DOHH2 (cell line): ENCODE measurements at regions not wholly inside any gene's neighbourhood (a gene's known extent, or its start where the extent isn't known, plus 50 kb on each side); places are given as distances from the start of the nearest gene placed in this dataset.
A peak's percentile ranks its signal among the peaks of the same experiment; 100 is the strongest.
"Not testable (repeated sequence)": the region's sequence is repeated elsewhere in the genome, so short reads cannot be mapped to it uniquely, and the experiment has no call there.

Experiments used
- H3F3A ChIP-seq: fragments of 200-600 bp; sonication (generic), shearing (Covaris generic); 2 replicates; pipeline ENCODE4 v1.6.0; 2016; ENCODE audit warnings: antibody characterized with exemption, mild to moderate bottlenecking; ENCODE audit not compliant: control insufficient read depth, insufficient read depth
- H3K27ac ChIP-seq: fragments of 200-600 bp; sonication (generic); 2 replicates; pipeline ENCODE4 v1.5.1; 2014; ENCODE audit warnings: low read depth, mild to moderate bottlenecking, low read length, moderate library complexity
- H3K27me3 ChIP-seq: fragments of 200-600 bp; sonication (generic); 2 replicates; pipeline ENCODE4 v1.6.1; 2014; ENCODE audit warnings: mild to moderate bottlenecking, low read length, mixed read lengths; ENCODE audit not compliant: control insufficient read depth
- H3K36me3 ChIP-seq: fragments of 200-600 bp; sonication (generic); 2 replicates; pipeline ENCODE4 v1.6.1; 2014; ENCODE audit warnings: mild to moderate bottlenecking, low read length, moderate library complexity, mixed read lengths; ENCODE audit not compliant: control insufficient read depth
- H3K4me1 ChIP-seq: fragments of 200-600 bp; sonication (generic); 2 replicates; pipeline ENCODE4 v1.6.1; 2014; ENCODE audit warnings: mild to moderate bottlenecking, low read length, mixed read lengths; ENCODE audit not compliant: control insufficient read depth
- H3K4me2 ChIP-seq: fragments of 200-600 bp; sonication (generic); 2 replicates; pipeline ENCODE4 v1.6.0; 2014; ENCODE audit warnings: mild to moderate bottlenecking, low read length, moderate library complexity
- H3K4me3 ChIP-seq: fragments of 200-600 bp; sonication (generic); 2 replicates; pipeline ENCODE4 v1.5.1; 2014; ENCODE audit warnings: mild to moderate bottlenecking, low read length, mixed read lengths
- H3K79me2 ChIP-seq: fragments of 200-600 bp; sonication (generic); 2 replicates; pipeline ENCODE4 v1.6.1; 2014; ENCODE audit warnings: mild to moderate bottlenecking, low read length, mixed read lengths; ENCODE audit not compliant: control insufficient read depth
- H3K9me2 ChIP-seq: fragments of 200-600 bp; sonication (generic); replicated peaks from 2 replicates; pipeline ENCODE4 v1.6.1; 2014; ENCODE audit warnings: mild to moderate bottlenecking, low read length, mixed read lengths; ENCODE audit not compliant: control insufficient read depth
- H3K9me3 ChIP-seq: fragments of 200-600 bp; sonication (generic); 2 replicates; pipeline ENCODE4 v1.6.1; 2014; ENCODE audit warnings: antibody characterized with exemption, low read length, mixed read lengths; ENCODE audit not compliant: control insufficient read depth, insufficient read depth
- H4K20me1 ChIP-seq: fragments of 200-600 bp; sonication (generic); 2 replicates; pipeline ENCODE4 v1.6.0; 2014; ENCODE audit warnings: low read depth, mild to moderate bottlenecking, antibody characterized with exemption, low read length, moderate library complexity; ENCODE audit not compliant: control insufficient read depth, insufficient read depth
- EZH2phosphoT487 ChIP-seq: fragments of 200-600 bp; sonication (generic); IDR thresholded peaks from 2 replicates; pipeline ENCODE4 v1.6.1; 2017; ENCODE audit warnings: borderline replicate concordance, mild to moderate bottlenecking, antibody characterized with exemption, low read length, moderate library complexity, mixed read lengths
- TF ChIP-seq, protein P1 (sequence below): fragments of 200-600 bp; sonication (generic); IDR thresholded peaks from one replicate; pipeline ENCODE4 v1.5.1; 2014; ENCODE audit warnings: antibody characterized with exemption, mild to moderate bottlenecking, low read depth, low read length; ENCODE audit not compliant: poor library complexity, severe bottlenecking

DNA sequence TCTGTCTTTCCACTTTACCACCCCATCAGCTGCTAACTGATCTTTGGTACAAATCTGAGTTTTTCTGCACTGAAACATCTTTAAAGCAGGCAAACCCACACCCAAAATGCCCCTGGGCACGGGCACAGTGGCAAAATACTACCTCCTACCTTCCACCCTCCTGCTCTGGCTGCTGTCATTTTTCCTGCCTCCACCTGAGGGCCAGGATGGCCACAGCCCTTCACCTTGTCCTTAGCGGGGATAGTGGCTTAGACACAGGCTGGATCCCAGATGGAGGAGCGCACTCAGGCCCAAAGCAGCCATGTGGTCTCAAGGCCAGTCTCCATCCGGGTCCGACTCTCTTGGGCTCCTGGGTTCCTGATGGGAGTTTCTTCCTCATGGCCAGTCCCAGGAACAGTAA, 98.3 kb downstream of the HIF1AN start:
- Histone ChIP-seq H3K9me3 (no peaks in the 10 kb centered on the region), H3K4me3 (no peak overlapping the region), H3K27ac (no peak overlapping the region), H3K79me2 (no peaks in the 10 kb centered on the region), H3K27me3 (peaks cover 26% of the 10 kb centered on the region), H3K4me1 (no peaks in the 10 kb centered on the region), H3F3A (no peaks in the 10 kb centered on the region), H3K36me3 (no peaks in the 10 kb centered on the region), H3K4me2 (no peak overlapping the region), H3K9me2 (no peaks in the 10 kb centered on the region), H4K20me1 (no peaks in the 10 kb centered on the region)
- TF ChIP-seq, protein P1, sequence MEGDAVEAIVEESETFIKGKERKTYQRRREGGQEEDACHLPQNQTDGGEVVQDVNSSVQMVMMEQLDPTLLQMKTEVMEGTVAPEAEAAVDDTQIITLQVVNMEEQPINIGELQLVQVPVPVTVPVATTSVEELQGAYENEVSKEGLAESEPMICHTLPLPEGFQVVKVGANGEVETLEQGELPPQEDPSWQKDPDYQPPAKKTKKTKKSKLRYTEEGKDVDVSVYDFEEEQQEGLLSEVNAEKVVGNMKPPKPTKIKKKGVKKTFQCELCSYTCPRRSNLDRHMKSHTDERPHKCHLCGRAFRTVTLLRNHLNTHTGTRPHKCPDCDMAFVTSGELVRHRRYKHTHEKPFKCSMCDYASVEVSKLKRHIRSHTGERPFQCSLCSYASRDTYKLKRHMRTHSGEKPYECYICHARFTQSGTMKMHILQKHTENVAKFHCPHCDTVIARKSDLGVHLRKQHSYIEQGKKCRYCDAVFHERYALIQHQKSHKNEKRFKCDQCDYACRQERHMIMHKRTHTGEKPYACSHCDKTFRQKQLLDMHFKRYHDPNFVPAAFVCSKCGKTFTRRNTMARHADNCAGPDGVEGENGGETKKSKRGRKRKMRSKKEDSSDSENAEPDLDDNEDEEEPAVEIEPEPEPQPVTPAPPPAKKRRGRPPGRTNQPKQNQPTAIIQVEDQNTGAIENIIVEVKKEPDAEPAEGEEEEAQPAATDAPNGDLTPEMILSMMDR, result no peak
- TF ChIP-seq EZH2phosphoT487, result no peak

DNA sequence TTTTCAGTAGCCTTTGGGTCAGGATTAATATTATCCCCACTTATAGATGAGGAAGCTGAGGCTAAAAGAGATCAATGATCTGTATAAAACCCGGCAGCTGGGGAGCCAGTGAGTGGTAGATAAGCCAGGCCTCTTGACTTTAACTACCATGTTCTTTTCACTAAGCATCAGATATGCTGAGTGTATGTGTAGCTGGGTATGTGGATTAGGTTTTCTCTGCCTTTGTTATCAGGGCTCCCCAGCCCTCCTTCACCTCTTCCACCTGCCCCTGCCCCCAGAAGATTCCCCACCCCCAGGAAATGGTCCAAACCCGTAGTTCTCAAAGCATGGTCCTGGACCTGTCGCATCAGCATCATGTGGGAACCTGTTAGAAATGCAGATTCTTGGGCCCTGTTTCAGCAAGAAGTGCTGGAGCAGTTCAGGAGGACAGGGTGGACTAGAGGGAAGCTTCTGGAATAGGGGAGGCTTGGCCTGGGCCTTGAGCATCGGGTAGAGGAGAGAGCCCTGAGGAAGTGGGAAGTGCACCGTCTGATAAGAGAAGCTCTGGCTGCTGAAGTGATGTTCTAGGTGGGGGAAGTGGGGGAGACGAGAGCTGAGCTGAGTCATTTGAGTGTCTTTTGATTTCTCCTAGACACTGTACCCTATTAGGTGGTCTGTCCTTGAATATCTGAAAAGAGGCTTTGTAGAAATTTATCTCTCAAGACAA, 101.3 kb downstream of the HIF1AN start:
- Histone ChIP-seq H3K27ac (no peak overlapping the region), H3K4me2 (no peak overlapping the region), H3K36me3 (no peaks in the 10 kb centered on the region), H3K4me3 (no peak overlapping the region), H3F3A (no peaks in the 10 kb centered on the region), H3K79me2 (no peaks in the 10 kb centered on the region), H3K9me3 (no peaks in the 10 kb centered on the region), H3K9me2 (no peaks in the 10 kb centered on the region), H3K27me3 (peaks cover 32% of the 10 kb centered on the region), H4K20me1 (no peaks in the 10 kb centered on the region), H3K4me1 (no peaks in the 10 kb centered on the region)
- no peak for TF ChIP-seq EZH2phosphoT487
- TF ChIP-seq, protein P1, result no peak

DNA sequence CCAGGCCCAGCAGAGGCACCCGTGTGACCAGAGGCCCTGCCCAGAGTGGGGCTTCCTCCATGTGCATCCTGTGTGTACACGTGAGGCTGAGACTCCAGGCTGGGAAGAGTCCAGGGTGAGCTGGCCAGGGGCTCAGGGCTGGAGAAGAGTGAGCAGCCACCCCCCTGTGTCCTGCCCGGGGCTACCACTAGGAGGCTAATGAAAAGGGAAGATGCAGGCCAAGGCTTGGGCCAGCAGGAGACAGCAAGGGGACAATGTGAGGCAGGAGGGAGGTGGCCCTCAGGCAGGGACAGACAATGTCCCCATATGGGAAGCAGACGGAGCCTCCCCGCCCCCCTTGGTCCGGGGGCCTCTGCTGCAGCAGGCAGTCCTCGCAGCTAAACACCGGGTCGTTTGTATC, 102.0 kb downstream of the HIF1AN start:
- no peak for TF ChIP-seq EZH2phosphoT487
- TF ChIP-seq, protein P1, result peak; percentile 60
- H3K27me3 ChIP-seq, result peaks cover 30% of the 10 kb centered on the region
- H3K36me3 ChIP-seq, result no peaks in the 10 kb centered on the region
- H4K20me1 ChIP-seq, result no peaks in the 10 kb centered on the region
- no peaks in the 10 kb centered on the region for H3F3A ChIP-seq
- H3K9me3 ChIP-seq, result no peaks in the 10 kb centered on the region
- H3K4me3 ChIP-seq, result no peak overlapping the region
- no peak overlapping the region for H3K4me2 ChIP-seq
- H3K79me2 ChIP-seq, result no peaks in the 10 kb centered on the region
- no peaks in the 10 kb centered on the region for H3K4me1 ChIP-seq
- no peak overlapping the region for H3K27ac ChIP-seq
- H3K9me2 ChIP-seq, result no peaks in the 10 kb centered on the region

DNA sequence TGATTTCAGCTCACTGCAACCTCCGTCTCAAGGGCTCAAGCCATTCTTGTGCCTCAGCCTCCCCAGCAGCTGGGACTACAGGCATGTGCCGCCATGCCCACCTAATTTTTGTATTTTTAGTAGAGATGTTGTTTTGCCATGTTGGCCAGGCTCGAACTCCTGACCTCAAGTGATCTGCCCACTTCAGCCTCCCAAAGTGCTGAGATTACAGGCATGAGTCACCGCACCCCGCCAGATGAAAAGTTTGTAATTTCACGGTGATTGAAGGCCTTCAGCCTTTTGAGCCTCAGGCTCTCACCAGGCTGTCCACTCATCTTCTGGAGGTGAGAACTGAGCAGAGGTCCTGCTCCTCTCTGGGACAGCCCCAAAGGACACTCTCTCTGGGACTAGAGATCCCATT, 103.2 kb downstream of the HIF1AN start:
- H3F3A ChIP-seq, H3K4me1 ChIP-seq: not testable (repeated sequence)
- peaks cover 25% of the 10 kb centered on the region for H3K27me3 ChIP-seq

More for the DNA sequence above, 103.2 kb downstream of the HIF1AN start:
- not testable (repeated sequence) for H3K4me3 ChIP-seq, H3K9me2 ChIP-seq, H3K79me2 ChIP-seq, H3K9me3 ChIP-seq, H4K20me1 ChIP-seq, H3K4me2 ChIP-seq, H3K27ac ChIP-seq, H3K36me3 ChIP-seq
